IMR-90 (cell line): ENCODE measurements at regions not wholly inside any gene's neighbourhood (a gene's known extent, or its start where the extent isn't known, plus 50 kb on each side); places are given as distances from the start of the nearest gene placed in this dataset.

ENCODE experiments used
- POLR2A ChIP-seq: IDR thresholded peaks from 2 replicates; pipeline ENCODE4 v1.6.1; 2012; ENCODE audit warnings: mild to moderate bottlenecking, low read depth, low read length
- RAD21 ChIP-seq: IDR thresholded peaks from 2 replicates; pipeline ENCODE4 v1.6.1; 2012; ENCODE audit warnings: low read length, improper control_type of control experiment
- RFX5 ChIP-seq: IDR thresholded peaks from 2 replicates; pipeline ENCODE4 v1.8.0; 2012; ENCODE audit warnings: low read depth, mild to moderate bottlenecking, low read length, moderate library complexity
- SMC3 ChIP-seq: fragments of 150-350 bp; IDR thresholded peaks from 2 replicates; pipeline ENCODE4 v1.6.1; 2016; ENCODE audit warnings: low read depth, mild to moderate bottlenecking, antibody characterized with exemption, low read length, moderate library complexity
- TF ChIP-seq, protein P1 (sequence below): conservative IDR thresholded peaks from 2 replicates; pipeline ENCODE4 v1.5.1; 2012; ENCODE audit warnings: mild to moderate bottlenecking, low read depth, low read length, improper control_type of control experiment
- TF ChIP-seq, protein P2 (sequence below): fragments of 150-350 bp; IDR thresholded peaks from 2 replicates; pipeline ENCODE4 v1.6.1; 2017; ENCODE audit warnings: mild to moderate bottlenecking, antibody characterized with exemption, low read length, low read depth

DNA sequence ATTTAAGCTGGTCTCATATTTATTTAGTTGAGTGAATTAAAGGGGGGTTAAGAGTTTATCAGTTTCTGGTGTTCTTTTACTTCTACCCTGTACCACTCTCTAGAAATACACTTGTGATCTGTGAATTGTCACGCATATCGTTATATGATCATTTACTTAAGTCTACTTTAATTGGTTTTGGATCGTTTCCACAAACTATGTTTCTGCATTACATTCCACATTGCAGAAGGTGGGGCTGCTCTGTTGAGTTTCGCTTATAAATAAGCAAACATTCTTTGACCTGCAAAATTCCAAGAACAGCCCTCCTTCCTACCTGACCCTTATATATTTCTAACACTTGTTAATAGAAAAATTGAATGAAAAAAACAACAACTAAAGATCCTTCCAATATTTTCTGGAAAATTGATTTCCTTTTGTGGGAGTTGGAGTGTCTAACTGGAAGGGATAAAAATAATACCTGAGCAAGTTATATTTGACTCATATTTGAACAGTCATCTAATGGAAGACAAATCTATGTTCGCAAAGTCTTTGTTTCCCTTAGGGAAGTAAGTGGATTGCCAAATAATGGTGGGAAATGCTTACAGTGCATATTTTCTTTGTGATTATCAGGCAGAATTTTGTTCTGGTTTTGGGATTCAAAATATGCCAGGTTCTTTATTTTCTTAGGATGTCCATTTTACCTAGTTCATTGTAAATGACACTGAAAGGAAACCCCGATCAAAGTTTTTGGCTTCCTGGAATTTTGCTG lies 152.7 kb downstream of the RELL1 start:
- no peak for TF ChIP-seq RFX5
- no peak for TF ChIP-seq POLR2A
- TF ChIP-seq, protein P1, sequence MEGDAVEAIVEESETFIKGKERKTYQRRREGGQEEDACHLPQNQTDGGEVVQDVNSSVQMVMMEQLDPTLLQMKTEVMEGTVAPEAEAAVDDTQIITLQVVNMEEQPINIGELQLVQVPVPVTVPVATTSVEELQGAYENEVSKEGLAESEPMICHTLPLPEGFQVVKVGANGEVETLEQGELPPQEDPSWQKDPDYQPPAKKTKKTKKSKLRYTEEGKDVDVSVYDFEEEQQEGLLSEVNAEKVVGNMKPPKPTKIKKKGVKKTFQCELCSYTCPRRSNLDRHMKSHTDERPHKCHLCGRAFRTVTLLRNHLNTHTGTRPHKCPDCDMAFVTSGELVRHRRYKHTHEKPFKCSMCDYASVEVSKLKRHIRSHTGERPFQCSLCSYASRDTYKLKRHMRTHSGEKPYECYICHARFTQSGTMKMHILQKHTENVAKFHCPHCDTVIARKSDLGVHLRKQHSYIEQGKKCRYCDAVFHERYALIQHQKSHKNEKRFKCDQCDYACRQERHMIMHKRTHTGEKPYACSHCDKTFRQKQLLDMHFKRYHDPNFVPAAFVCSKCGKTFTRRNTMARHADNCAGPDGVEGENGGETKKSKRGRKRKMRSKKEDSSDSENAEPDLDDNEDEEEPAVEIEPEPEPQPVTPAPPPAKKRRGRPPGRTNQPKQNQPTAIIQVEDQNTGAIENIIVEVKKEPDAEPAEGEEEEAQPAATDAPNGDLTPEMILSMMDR, result no peak
- TF ChIP-seq RAD21, result no peak
- no peak for TF ChIP-seq SMC3
- TF ChIP-seq, protein P2, sequence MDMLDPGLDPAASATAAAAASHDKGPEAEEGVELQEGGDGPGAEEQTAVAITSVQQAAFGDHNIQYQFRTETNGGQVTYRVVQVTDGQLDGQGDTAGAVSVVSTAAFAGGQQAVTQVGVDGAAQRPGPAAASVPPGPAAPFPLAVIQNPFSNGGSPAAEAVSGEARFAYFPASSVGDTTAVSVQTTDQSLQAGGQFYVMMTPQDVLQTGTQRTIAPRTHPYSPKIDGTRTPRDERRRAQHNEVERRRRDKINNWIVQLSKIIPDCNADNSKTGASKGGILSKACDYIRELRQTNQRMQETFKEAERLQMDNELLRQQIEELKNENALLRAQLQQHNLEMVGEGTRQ, result no peak
